Inflammatory macrophage (primary cell): ENCODE measurements at regions not wholly inside any gene's neighbourhood (a gene's known extent, or its start where the extent isn't known, plus 50 kb on each side); places are given as distances from the start of the nearest gene placed in this dataset.
"Not testable (repeated sequence)": the region's sequence is repeated elsewhere in the genome, so short reads cannot be mapped to it uniquely, and the experiment has no call there.

Experiments used
- DNase-seq, 2 donors: peaks; one replicate each; pipeline ENCODE4 v3.0.0-alpha.2; 2020 to 2022

- peak; percentile 56 to 67 for DNase-seq
These were observed 82.0 kb upstream of the ADRB2 start for GRCh38 chr5:148744380-148744779.

- peak in 1 of 2 donors; percentile 64 for DNase-seq
These were observed 79.4 kb upstream of the ADRB2 start for GRCh38 chr5:148746826-148747535.

GRCh38 chr5:148747536-148747906 lies 78.9 kb upstream of the ADRB2 start:
- no peak for DNase-seq

- DNase-seq: peak; percentile 73 to 84
These were observed 77.6 kb upstream of the ADRB2 start for GRCh38 chr5:148748702-148749392.

- DNase-seq: peak; percentile 50 to 69
These were observed 75.8 kb upstream of the ADRB2 start for GRCh38 chr5:148750614-148751013.

GRCh38 chr5:148751025-148751424 lies 75.4 kb upstream of the ADRB2 start:
- DNase-seq: peak; percentile 85 to 86

- not testable (repeated sequence) for DNase-seq
These were observed 74.0 kb upstream of the ADRB2 start for GRCh38 chr5:148752375-148752774.

- DNase-seq: peak; percentile 62 to 64
These were observed 67.3 kb upstream of the ADRB2 start for GRCh38 chr5:148759101-148759500.

GRCh38 chr5:148760945-148761638 lies 65.3 kb upstream of the ADRB2 start:
- no peak for DNase-seq

- peak in 1 of 2 donors; percentile 61 for DNase-seq
These were observed 62.4 kb upstream of the ADRB2 start for GRCh38 chr5:148763996-148764395.

GRCh38 chr5:148765061-148765460 lies 61.4 kb upstream of the ADRB2 start:
- DNase-seq: no peak

- DNase-seq: peak; percentile 48 to 49
These were observed 57.5 kb upstream of the ADRB2 start for GRCh38 chr5:148768806-148769415.

- no peak for DNase-seq
These were observed 56.5 kb upstream of the ADRB2 start for GRCh38 chr5:148769941-148770340.

GRCh38 chr5:148774313-148774712 lies 52.1 kb upstream of the ADRB2 start:
- no peak for DNase-seq

GRCh38 chr5:148776261-148776660 lies 50.1 kb upstream of the ADRB2 start:
- DNase-seq: no peak
